ENCODE measurements at regions not wholly inside any gene's neighbourhood (a gene's known extent, or its start where the extent isn't known, plus 50 kb on each side); places are given as distances from the start of the nearest gene placed in this dataset.

DNA sequence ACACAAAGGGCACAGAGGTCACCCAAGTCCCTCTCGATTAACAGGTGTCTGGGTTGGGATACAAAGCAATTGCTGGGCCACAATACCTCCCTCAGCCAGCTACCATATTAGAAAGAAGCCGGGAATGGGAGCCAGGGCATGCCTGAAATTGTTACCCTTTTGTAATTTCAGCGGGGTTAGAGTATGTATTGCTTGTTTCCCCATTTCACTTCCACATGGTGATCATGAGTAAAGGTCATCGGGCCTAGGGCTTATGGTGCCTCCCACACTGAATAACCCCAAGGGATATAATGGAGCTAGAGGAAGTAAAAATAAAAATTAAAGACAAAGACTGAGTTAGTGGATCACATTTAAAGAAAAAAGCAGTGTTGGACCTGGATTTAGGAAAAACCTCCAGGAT lies 437.2 kb upstream of the KLHL29 start:
- ChIA-PET CTCF (no interaction called here), POLR2A (no interaction called here)
- no peak overlapping the region for H3K27ac ChIP-seq (ENCODE audit: low read length)
- H3K27me3 ChIP-seq (ENCODE audit: control insufficient read depth, insufficient read depth, low read length) = no peaks in the 10 kb centered on the region
- no peaks in the 10 kb centered on the region for H3K36me3 ChIP-seq (ENCODE audit: control insufficient read depth, insufficient read depth, low read length)
- DNase-seq (ENCODE audit: low read depth, low spot score) (no peak), ATAC-seq (no peak)
- BruUV-seq (replicated peaks) = no TSS peak
- H3K4me1 ChIP-seq (ENCODE audit: control insufficient read depth, insufficient read depth, low read length) = no peaks in the 10 kb centered on the region
- no peaks in the 10 kb centered on the region for H3K9me3 ChIP-seq (ENCODE audit: control insufficient read depth, insufficient read depth, low read depth, low read length)
- intact Hi-C loops (cut with micrococcal nuclease; ENCODE audit: unreplicated experiment) = no loop called here
- H3K4me3 ChIP-seq (ENCODE audit: low read depth in 2 of 2, low read length in 2 of 2) = no peak overlapping the region
- TF ChIP-seq SIN3A (IDR thresholded peaks at IDR 0.05; ENCODE audit: borderline replicate concordance, insufficient read depth, low read depth, low read length) = no peak
- in situ Hi-C loops (cut with HindIII; ENCODE audit: low pct_unique_long_range_greater_than_20kb, low sequenced_read_pairs) = no loop called here

GRCh38 chr2:22950431-22950830 lies 434.5 kb upstream of the KLHL29 start:
- intact Hi-C loops (cut with micrococcal nuclease; ENCODE audit: unreplicated experiment) (no loop called here), in situ Hi-C loops (cut with HindIII; ENCODE audit: low pct_unique_long_range_greater_than_20kb, low sequenced_read_pairs) (no loop called here)
- no TSS peak for BruUV-seq (replicated peaks)
- Histone ChIP-seq H3K9me3 (ENCODE audit: control insufficient read depth, insufficient read depth, low read depth, low read length) (no peaks in the 10 kb centered on the region), H3K4me1 (ENCODE audit: control insufficient read depth, insufficient read depth, low read length) (no peaks in the 10 kb centered on the region), H3K4me3 (ENCODE audit: low read depth in 2 of 2, low read length in 2 of 2) (no peak overlapping the region), H3K27ac (ENCODE audit: low read length) (no peak overlapping the region), H3K36me3 (ENCODE audit: control insufficient read depth, insufficient read depth, low read length) (no peaks in the 10 kb centered on the region), H3K27me3 (ENCODE audit: control insufficient read depth, insufficient read depth, low read length) (no peaks in the 10 kb centered on the region)
- POLR2A ChIA-PET = no interaction called here
- ATAC-seq = no peak
- DNase-seq (ENCODE audit: low read depth, low spot score) = no peak
- TF ChIP-seq TCF7L2 (IDR thresholded peaks at IDR 0.05; ENCODE audit: low read depth, low read length) (no peak), POLR2AphosphoS5 (IDR thresholded peaks at IDR 0.05; ENCODE audit: low read depth, low read length) (no peak), SIN3A (IDR thresholded peaks at IDR 0.05; ENCODE audit: borderline replicate concordance, insufficient read depth, low read depth, low read length) (no peak), REST (IDR thresholded peaks at IDR 0.05; ENCODE audit: insufficient read depth in 1 of 2, low read depth in 2 of 2, low read length in 1 of 2) (no peak)
- TF ChIP-seq, protein P1, sequence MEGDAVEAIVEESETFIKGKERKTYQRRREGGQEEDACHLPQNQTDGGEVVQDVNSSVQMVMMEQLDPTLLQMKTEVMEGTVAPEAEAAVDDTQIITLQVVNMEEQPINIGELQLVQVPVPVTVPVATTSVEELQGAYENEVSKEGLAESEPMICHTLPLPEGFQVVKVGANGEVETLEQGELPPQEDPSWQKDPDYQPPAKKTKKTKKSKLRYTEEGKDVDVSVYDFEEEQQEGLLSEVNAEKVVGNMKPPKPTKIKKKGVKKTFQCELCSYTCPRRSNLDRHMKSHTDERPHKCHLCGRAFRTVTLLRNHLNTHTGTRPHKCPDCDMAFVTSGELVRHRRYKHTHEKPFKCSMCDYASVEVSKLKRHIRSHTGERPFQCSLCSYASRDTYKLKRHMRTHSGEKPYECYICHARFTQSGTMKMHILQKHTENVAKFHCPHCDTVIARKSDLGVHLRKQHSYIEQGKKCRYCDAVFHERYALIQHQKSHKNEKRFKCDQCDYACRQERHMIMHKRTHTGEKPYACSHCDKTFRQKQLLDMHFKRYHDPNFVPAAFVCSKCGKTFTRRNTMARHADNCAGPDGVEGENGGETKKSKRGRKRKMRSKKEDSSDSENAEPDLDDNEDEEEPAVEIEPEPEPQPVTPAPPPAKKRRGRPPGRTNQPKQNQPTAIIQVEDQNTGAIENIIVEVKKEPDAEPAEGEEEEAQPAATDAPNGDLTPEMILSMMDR (IDR thresholded peaks at IDR 0.05) = no peak
- CTCF ChIA-PET = no interaction called here

DNA sequence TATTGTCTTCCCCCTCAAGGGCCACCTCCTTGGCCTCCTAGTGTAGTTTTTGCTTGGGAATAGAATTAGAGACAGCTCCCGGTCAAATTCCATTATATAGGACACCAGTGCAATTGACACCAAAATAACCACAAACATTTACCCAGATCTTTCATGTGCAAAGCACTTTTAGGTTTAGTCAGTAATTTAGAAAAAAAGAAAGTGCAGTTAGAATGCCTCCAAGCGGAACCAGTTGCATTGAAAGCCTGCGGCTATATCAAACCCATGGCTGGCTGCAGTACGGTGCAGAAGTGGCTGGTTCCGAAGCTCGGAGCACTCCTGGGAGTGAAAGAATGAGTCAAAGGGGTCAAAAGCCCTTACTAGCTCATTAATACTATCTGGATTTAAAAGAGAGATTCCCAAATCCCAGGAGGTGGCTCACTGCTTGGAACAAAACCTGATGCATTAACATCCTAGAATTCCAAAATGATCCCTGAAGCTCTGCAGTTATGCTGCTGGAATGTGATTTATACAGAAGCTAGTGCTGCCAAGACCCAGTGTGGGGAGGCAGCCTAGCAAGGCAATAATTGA lies 432.2 kb upstream of the KLHL29 start:
- in situ Hi-C loops (cut with HindIII; ENCODE audit: low pct_unique_long_range_greater_than_20kb, low sequenced_read_pairs) = no loop called here
- no peaks in the 10 kb centered on the region for H3K36me3 ChIP-seq (ENCODE audit: control insufficient read depth, insufficient read depth, low read length)
- ChIA-PET CTCF (no interaction called here), POLR2A (no interaction called here)
- intact Hi-C loops (cut with micrococcal nuclease; ENCODE audit: unreplicated experiment) = no loop called here
- DNase-seq (ENCODE audit: low read depth, low spot score) (no peak), ATAC-seq (no peak)
- H3K4me1 ChIP-seq (ENCODE audit: control insufficient read depth, insufficient read depth, low read length) = no peaks in the 10 kb centered on the region
- no peaks in the 10 kb centered on the region for H3K9me3 ChIP-seq (ENCODE audit: control insufficient read depth, insufficient read depth, low read depth, low read length)
- no peaks in the 10 kb centered on the region for H3K27me3 ChIP-seq (ENCODE audit: control insufficient read depth, insufficient read depth, low read length)
- no peak for TF ChIP-seq SIN3A (IDR thresholded peaks at IDR 0.05; ENCODE audit: borderline replicate concordance, insufficient read depth, low read depth, low read length)
- TF ChIP-seq TCF7L2 (IDR thresholded peaks at IDR 0.05; ENCODE audit: low read depth, low read length) = no peak
- TF ChIP-seq POLR2AphosphoS5 (IDR thresholded peaks at IDR 0.05; ENCODE audit: low read depth, low read length) = no peak
- TF ChIP-seq, protein P1 (IDR thresholded peaks at IDR 0.05) = no peak
- TF ChIP-seq REST (IDR thresholded peaks at IDR 0.05; ENCODE audit: insufficient read depth in 1 of 2, low read depth in 2 of 2, low read length in 1 of 2) = no peak
- BruUV-seq (replicated peaks) = no TSS peak
- no peak overlapping the region for H3K27ac ChIP-seq (ENCODE audit: low read length)
- H3K4me3 ChIP-seq (ENCODE audit: low read depth in 2 of 2, low read length in 2 of 2) = no peak overlapping the region

Measured in Panc1 (cell line).